CD4-positive, CD25-positive, alpha-beta regulatory T cell (primary cell): ENCODE measurements at regions not wholly inside any gene's neighbourhood (a gene's known extent, or its start where the extent isn't known, plus 50 kb on each side); places are given as distances from the start of the nearest gene placed in this dataset.

ENCODE experiments used
- ATAC-seq, 2 donors: fragments of 150-1000 bp; cut with Tn5 transposase; one replicate each; pipeline ENCODE4 v1.10.0; 2021; ENCODE audit warnings: low read depth in 2 of 2, moderate number of reproducible peaks in 2 of 2, moderate library complexity in 1 of 2
- DNase-seq, 3 donors: peaks; one replicate each; pipeline versions ENCODE4 v3.0.0 to v3.0.0-alpha.2; 2012 to 2022; ENCODE audit warnings: mixed read lengths in 1 of 3
- H3K27ac ChIP-seq: one replicate; pipeline ENCODE4 v1.7.0; 2013; ENCODE audit warnings: mild to moderate bottlenecking, low read length; ENCODE audit not compliant: insufficient read depth, poor library complexity, severe bottlenecking
- H3K27me3 ChIP-seq: one replicate; pipeline ENCODE4 v1.7.0; 2013; ENCODE audit warnings: low read length; ENCODE audit not compliant: control insufficient read depth, insufficient read depth
- H3K36me3 ChIP-seq: one replicate; pipeline ENCODE4 v1.7.0; 2013; ENCODE audit warnings: mild to moderate bottlenecking, low read length, moderate library complexity; ENCODE audit not compliant: control insufficient read depth, insufficient read depth
- H3K4me1 ChIP-seq: 2 replicates; pipeline ENCODE4 v1.7.0; 2013; ENCODE audit warnings: mild to moderate bottlenecking, low read length; ENCODE audit not compliant: insufficient read depth, control insufficient read depth, poor library complexity, severe bottlenecking
- H3K4me3 ChIP-seq: one replicate; pipeline ENCODE4 v1.7.0; 2013; ENCODE audit warnings: low read depth, mild to moderate bottlenecking, low read length, moderate library complexity
- H3K9me3 ChIP-seq, 2 experiments: 1 replicate in 1 of 2; 2 replicates in 1 of 2; pipeline ENCODE4 v1.7.0; 2013; ENCODE audit warnings: low read length in 2 of 2, mild to moderate bottlenecking in 1 of 2, moderate library complexity in 1 of 2; ENCODE audit not compliant: control insufficient read depth in 2 of 2
- H3K27ac Mint-ChIP-seq, 3 donors: one replicate each; pipeline ENCODE4 v1.8.0; 2020 to 2022; ENCODE audit warnings: mild to moderate bottlenecking in 3 of 3, mixed read lengths in 3 of 3, moderate library complexity in 2 of 3
- H3K27me3 Mint-ChIP-seq: one replicate; pipeline ENCODE4 v1.8.0; 2022; ENCODE audit warnings: mild to moderate bottlenecking, mixed read lengths
- H3K36me3 Mint-ChIP-seq: one replicate; pipeline ENCODE4 v1.8.0; 2020; ENCODE audit warnings: mixed read lengths
- H3K4me1 Mint-ChIP-seq, 4 donors: one replicate each; pipeline ENCODE4 v1.8.0; 2020 to 2022; ENCODE audit warnings: mixed read lengths in 4 of 4, mild to moderate bottlenecking in 1 of 4
- H3K4me3 Mint-ChIP-seq, 4 donors: one replicate each; pipeline ENCODE4 v1.8.0; 2020 to 2022; ENCODE audit warnings: mild to moderate bottlenecking in 4 of 4, mixed read lengths in 4 of 4, moderate library complexity in 3 of 4
- H3K9me3 Mint-ChIP-seq, 7 donors: one replicate each; pipeline ENCODE4 v1.8.0; 2020 to 2022; ENCODE audit warnings: mixed read lengths in 7 of 7, mild to moderate bottlenecking in 3 of 7, moderate library complexity in 2 of 7

GRCh38 chr21:38660333-38661196 lies 145.2 kb upstream of the ETS2 start:
- peaks cover 52% of the 10 kb centered on the region for H3K27me3 Mint-ChIP-seq
- Histone ChIP-seq H3K36me3 (no peaks in the 10 kb centered on the region), H3K4me3 (no peak overlapping the region), H3K4me1 (peaks cover 13% of the 10 kb centered on the region), H3K27ac (no peak overlapping the region), H3K27me3 (peaks cover 22% of the 10 kb centered on the region), H3K9me3 (no peaks in the 10 kb centered on the region)
- no peak overlapping the region for H3K27ac Mint-ChIP-seq
- no peaks in the 10 kb centered on the region for H3K36me3 Mint-ChIP-seq
- peak in 1 of 3 donors; percentile 2 for DNase-seq
- peaks cover 0 to 14% (median 4%) of the 10 kb centered on the region in 4 donors for H3K4me1 Mint-ChIP-seq
- no peak for ATAC-seq
- H3K9me3 Mint-ChIP-seq: peaks cover 0 to 5% (median 0%) of the 10 kb centered on the region in 7 donors
- peak overlapping the region in 2 of 4 donors; percentile 15 to 49 for H3K4me3 Mint-ChIP-seq

GRCh38 chr21:38661197-38661871 lies 144.4 kb upstream of the ETS2 start:
- no peak overlapping the region for H3K27ac Mint-ChIP-seq
- H3K27ac ChIP-seq: no peak overlapping the region
- DNase-seq: no peak
- H3K27me3 ChIP-seq: peaks cover 22% of the 10 kb centered on the region
- peaks cover 52% of the 10 kb centered on the region for H3K27me3 Mint-ChIP-seq
- H3K9me3 Mint-ChIP-seq: peaks cover 0 to 5% (median 0%) of the 10 kb centered on the region in 7 donors
- H3K4me3 ChIP-seq: no peak overlapping the region
- H3K4me3 Mint-ChIP-seq: peak overlapping the region in 3 of 4 donors; percentile 15 to 71 (median 47)
- no peak for ATAC-seq
- no peaks in the 10 kb centered on the region for H3K36me3 Mint-ChIP-seq
- no peaks in the 10 kb centered on the region for H3K9me3 ChIP-seq
- H3K4me1 Mint-ChIP-seq: peaks cover 0 to 14% (median 4%) of the 10 kb centered on the region in 4 donors
- peaks cover 13% of the 10 kb centered on the region for H3K4me1 ChIP-seq
- H3K36me3 ChIP-seq: no peaks in the 10 kb centered on the region

GRCh38 chr21:38661889-38662568 lies 143.7 kb upstream of the ETS2 start:
- no peak overlapping the region for H3K4me3 ChIP-seq
- peaks cover 22% of the 10 kb centered on the region for H3K27me3 ChIP-seq
- peaks cover 0 to 5% (median 0%) of the 10 kb centered on the region in 7 donors for H3K9me3 Mint-ChIP-seq
- peaks cover 13% of the 10 kb centered on the region for H3K4me1 ChIP-seq
- peaks cover 46% of the 10 kb centered on the region for H3K27me3 Mint-ChIP-seq
- H3K4me1 Mint-ChIP-seq: peaks cover 0 to 14% (median 4%) of the 10 kb centered on the region in 4 donors
- ATAC-seq (no peak), DNase-seq (no peak)
- peak overlapping the region in 3 of 4 donors; percentile 2 to 71 (median 47) for H3K4me3 Mint-ChIP-seq
- H3K27ac ChIP-seq: no peak overlapping the region
- no peaks in the 10 kb centered on the region for H3K9me3 ChIP-seq
- H3K36me3 Mint-ChIP-seq: no peaks in the 10 kb centered on the region
- no peak overlapping the region for H3K27ac Mint-ChIP-seq
- no peaks in the 10 kb centered on the region for H3K36me3 ChIP-seq

- H3K4me3 Mint-ChIP-seq: no peak overlapping the region
- H3K4me3 ChIP-seq: no peak overlapping the region
- H3K27me3 Mint-ChIP-seq: peaks cover 38% of the 10 kb centered on the region
- H3K4me1 ChIP-seq: peaks cover 13% of the 10 kb centered on the region
- no peaks in the 10 kb centered on the region for H3K9me3 ChIP-seq
- no peak overlapping the region for H3K27ac Mint-ChIP-seq
- H3K36me3 ChIP-seq: no peaks in the 10 kb centered on the region
- H3K27me3 ChIP-seq: peaks cover 14% of the 10 kb centered on the region
- H3K4me1 Mint-ChIP-seq: peaks cover 0 to 14% (median 4%) of the 10 kb centered on the region in 4 donors
- no peaks in the 10 kb centered on the region for H3K36me3 Mint-ChIP-seq
- H3K9me3 Mint-ChIP-seq: peaks cover 0 to 6% (median 0%) of the 10 kb centered on the region in 7 donors
- no peak for DNase-seq
- ATAC-seq: no peak
- H3K27ac ChIP-seq: no peak overlapping the region
Observed at GRCh38 chr21:38663282-38663681, 142.4 kb upstream of the ETS2 start.

- Histone ChIP-seq H3K4me1 (peaks cover 13% of the 10 kb centered on the region), H3K27ac (no peak overlapping the region), H3K27me3 (peaks cover 12% of the 10 kb centered on the region), H3K36me3 (no peaks in the 10 kb centered on the region), H3K9me3 (no peaks in the 10 kb centered on the region), H3K4me3 (no peak overlapping the region)
- Mint-ChIP-seq H3K36me3 (no peaks in the 10 kb centered on the region), H3K27me3 (peaks cover 34% of the 10 kb centered on the region), H3K4me3 (no peak overlapping the region), H3K9me3 (peaks cover 0 to 6% (median 0%) of the 10 kb centered on the region in 7 donors), H3K27ac (no peak overlapping the region), H3K4me1 (peaks cover 0 to 14% (median 4%) of the 10 kb centered on the region in 4 donors)
- ATAC-seq (no peak), DNase-seq (no peak)
Observed at GRCh38 chr21:38664315-38664714, 141.4 kb upstream of the ETS2 start.

GRCh38 chr21:38664841-38665240 lies 140.9 kb upstream of the ETS2 start:
- Histone ChIP-seq H3K4me3 (no peak overlapping the region), H3K36me3 (no peaks in the 10 kb centered on the region), H3K27ac (no peak overlapping the region), H3K4me1 (peaks cover 13% of the 10 kb centered on the region), H3K9me3 (no peaks in the 10 kb centered on the region), H3K27me3 (peaks cover 9% of the 10 kb centered on the region)
- H3K4me3 Mint-ChIP-seq: no peak overlapping the region
- no peak overlapping the region for H3K27ac Mint-ChIP-seq
- H3K9me3 Mint-ChIP-seq: peaks cover 0 to 4% (median 0%) of the 10 kb centered on the region in 7 donors
- H3K4me1 Mint-ChIP-seq: peaks cover 0 to 10% (median 2%) of the 10 kb centered on the region in 4 donors
- H3K27me3 Mint-ChIP-seq: peaks cover 28% of the 10 kb centered on the region
- no peaks in the 10 kb centered on the region for H3K36me3 Mint-ChIP-seq
- no peak for ATAC-seq
- DNase-seq: no peak

- Mint-ChIP-seq H3K4me3 (peak overlapping the region in 1 of 4 donors; percentile 64), H3K36me3 (no peaks in the 10 kb centered on the region), H3K27me3 (peaks cover 13% of the 10 kb centered on the region), H3K9me3 (peaks cover 0 to 5% (median 0%) of the 10 kb centered on the region in 7 donors), H3K27ac (no peak overlapping the region), H3K4me1 (no peaks in the 10 kb centered on the region)
- H3K27me3 ChIP-seq: peaks cover 5% of the 10 kb centered on the region
- H3K4me1 ChIP-seq: no peaks in the 10 kb centered on the region
- no peak overlapping the region for H3K27ac ChIP-seq
- no peak for ATAC-seq
- H3K9me3 ChIP-seq: no peaks in the 10 kb centered on the region
- H3K4me3 ChIP-seq: no peak overlapping the region
- no peak for DNase-seq
- no peaks in the 10 kb centered on the region for H3K36me3 ChIP-seq
Observed at GRCh38 chr21:38667291-38667870, 138.3 kb upstream of the ETS2 start.
